ENCODE measurements at regions not wholly inside any gene's neighbourhood (a gene's known extent, or its start where the extent isn't known, plus 50 kb on each side); places are given as distances from the start of the nearest gene placed in this dataset.

GRCh38 chr15:31557899-31558298 is 231.3 kb downstream of the KLF13 start:
- TF ChIP-seq, protein P1, sequence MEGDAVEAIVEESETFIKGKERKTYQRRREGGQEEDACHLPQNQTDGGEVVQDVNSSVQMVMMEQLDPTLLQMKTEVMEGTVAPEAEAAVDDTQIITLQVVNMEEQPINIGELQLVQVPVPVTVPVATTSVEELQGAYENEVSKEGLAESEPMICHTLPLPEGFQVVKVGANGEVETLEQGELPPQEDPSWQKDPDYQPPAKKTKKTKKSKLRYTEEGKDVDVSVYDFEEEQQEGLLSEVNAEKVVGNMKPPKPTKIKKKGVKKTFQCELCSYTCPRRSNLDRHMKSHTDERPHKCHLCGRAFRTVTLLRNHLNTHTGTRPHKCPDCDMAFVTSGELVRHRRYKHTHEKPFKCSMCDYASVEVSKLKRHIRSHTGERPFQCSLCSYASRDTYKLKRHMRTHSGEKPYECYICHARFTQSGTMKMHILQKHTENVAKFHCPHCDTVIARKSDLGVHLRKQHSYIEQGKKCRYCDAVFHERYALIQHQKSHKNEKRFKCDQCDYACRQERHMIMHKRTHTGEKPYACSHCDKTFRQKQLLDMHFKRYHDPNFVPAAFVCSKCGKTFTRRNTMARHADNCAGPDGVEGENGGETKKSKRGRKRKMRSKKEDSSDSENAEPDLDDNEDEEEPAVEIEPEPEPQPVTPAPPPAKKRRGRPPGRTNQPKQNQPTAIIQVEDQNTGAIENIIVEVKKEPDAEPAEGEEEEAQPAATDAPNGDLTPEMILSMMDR (IDR thresholded peaks at IDR 0.05; ENCODE audit: insufficient read depth, missing control alignments) = no peak
- no peak for DNase-seq (ENCODE audit: insufficient read length, low spot score)
- no peak for FAIRE-seq

DNA sequence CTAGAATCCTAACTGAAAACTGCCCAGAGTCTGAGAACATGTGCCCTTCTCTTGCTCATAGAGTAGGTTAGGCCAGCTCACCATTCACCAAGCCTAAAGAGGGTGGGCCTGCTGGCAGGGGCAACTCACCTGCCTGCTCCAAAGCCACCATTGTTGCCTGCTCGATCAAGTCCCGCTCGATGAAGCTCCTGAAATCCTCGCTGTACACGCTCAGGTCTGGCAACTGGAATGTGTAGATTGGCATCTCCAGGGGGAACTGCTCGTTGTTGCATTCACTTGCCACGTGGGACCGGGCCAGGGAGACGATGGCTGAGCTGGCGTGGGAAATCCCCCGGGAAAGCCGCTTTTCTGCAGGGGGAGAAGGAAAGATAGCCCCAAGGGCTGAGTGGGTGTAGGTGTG is 232.2 kb downstream of the KLF13 start:
- DNase-seq (ENCODE audit: insufficient read length, low spot score) (no peak), FAIRE-seq (no peak)
- TF ChIP-seq, protein P1 (IDR thresholded peaks at IDR 0.05; ENCODE audit: insufficient read depth, missing control alignments) = no peak

- no peak for DNase-seq (ENCODE audit: insufficient read length, low spot score)
- no peak for FAIRE-seq
- TF ChIP-seq, protein P1 (IDR thresholded peaks at IDR 0.05; ENCODE audit: insufficient read depth, missing control alignments) = no peak
Measured at GRCh38 chr15:31559786-31560185, 233.2 kb downstream of the KLF13 start.

DNA sequence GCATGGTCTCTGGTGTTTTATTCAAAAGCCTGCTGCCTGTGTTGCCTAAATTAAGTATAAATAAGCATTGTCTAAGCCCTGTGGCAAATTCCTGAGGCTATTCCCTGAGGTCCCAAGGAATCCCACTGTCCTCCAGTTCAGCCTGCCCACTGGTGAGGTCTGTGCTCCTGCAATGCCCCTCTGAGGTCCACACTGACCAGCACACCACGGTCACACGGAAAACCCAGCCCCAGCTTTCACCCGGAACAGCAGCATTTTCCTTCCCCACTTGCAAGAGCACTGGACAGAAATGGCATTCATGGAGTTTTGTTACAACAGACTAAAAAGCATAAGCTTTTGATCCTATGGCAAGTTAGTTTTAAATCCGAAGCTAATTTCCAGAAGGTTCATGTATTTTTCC is 234.0 kb downstream of the KLF13 start:
- TF ChIP-seq, protein P1 (IDR thresholded peaks at IDR 0.05; ENCODE audit: insufficient read depth, missing control alignments) = no peak
- no peak for FAIRE-seq
- DNase-seq (ENCODE audit: insufficient read length, low spot score) = no peak

DNA sequence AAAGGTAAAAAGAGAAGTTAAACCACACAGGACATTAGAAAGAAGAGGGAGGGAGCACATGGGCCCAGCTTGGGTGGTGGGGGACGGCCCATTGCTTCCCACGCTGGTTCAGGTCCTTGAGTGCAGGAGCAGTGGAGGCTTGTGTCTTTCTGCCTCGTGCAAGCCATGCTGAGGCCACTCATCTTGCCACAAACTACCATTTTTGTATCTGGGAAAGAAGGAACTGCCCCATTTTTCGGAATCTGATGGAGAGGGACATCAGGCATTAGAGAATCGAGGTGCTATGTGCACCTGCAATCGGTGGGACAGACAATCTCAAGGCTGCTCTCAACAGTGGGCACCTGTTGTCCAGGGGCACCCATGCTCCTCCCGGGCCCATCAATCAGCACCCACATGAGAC is 234.5 kb downstream of the KLF13 start:
- DNase-seq (ENCODE audit: insufficient read length, low spot score) (no peak), FAIRE-seq (no peak)
- TF ChIP-seq, protein P1 (IDR thresholded peaks at IDR 0.05; ENCODE audit: insufficient read depth, missing control alignments) = no peak

DNA sequence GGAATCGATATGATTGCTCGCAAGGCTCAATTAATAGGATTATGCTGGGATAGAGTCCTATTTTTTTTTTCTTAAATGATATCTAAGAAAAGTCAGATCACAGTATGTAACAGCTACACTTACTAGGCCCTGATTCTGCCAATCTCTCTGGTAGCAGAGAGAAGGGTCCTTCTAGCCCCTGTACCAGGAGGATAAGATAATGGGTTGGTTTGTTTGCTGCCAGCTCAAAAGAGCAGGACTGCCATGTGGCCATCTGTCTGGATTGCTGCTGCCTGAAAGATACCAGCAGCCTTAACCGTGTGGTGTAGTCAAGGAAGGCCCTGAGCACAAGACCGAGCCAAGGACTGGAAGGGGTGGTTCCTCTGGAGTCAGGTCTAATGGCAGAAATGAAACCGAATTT is 236.4 kb downstream of the KLF13 start:
- TF ChIP-seq, protein P1 (IDR thresholded peaks at IDR 0.05; ENCODE audit: insufficient read depth, missing control alignments) = no peak
- DNase-seq (ENCODE audit: insufficient read length, low spot score) (no peak), FAIRE-seq (no peak)

DNA sequence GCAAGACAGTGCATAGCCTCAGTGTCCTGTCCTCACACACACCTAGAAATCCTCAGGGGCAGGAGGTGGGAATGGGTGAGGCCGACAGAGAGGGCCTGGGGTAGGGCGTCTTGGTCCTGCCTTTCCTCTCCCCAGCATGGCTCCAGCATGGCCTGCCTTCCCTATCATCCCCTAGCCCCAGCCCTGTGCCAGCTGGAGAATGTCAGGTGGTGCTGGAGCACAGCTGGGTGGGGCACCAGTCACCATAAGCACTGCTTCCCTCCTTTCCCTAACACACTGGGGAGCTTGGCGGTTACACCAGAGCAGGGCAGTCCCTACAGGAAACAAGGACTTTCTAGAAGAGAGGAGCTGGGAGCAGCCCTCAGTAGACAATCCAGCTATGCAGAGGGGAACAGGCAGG is 236.8 kb downstream of the KLF13 start:
- FAIRE-seq = no peak

More for the DNA sequence above, 236.8 kb downstream of the KLF13 start:
- TF ChIP-seq, protein P1 (IDR thresholded peaks at IDR 0.05; ENCODE audit: insufficient read depth, missing control alignments) = no peak
- DNase-seq (ENCODE audit: insufficient read length, low spot score) = no peak
